SU-DHL-6 (cell line): ENCODE measurements at regions not wholly inside any gene's neighbourhood (a gene's known extent, or its start where the extent isn't known, plus 50 kb on each side); places are given as distances from the start of the nearest gene placed in this dataset.

ENCODE experiments used
- H2AFZ ChIP-seq: fragments of 200-600 bp; sonication (generic); 2 replicates; pipeline ENCODE4 v1.6.1; 2014; ENCODE audit warnings: low read depth, mild to moderate bottlenecking, moderate library complexity, mixed read lengths, antibody characterized with exemption, low read length; ENCODE audit not compliant: severe bottlenecking
- H3F3A ChIP-seq: fragments of 200-600 bp; shearing (Covaris generic); 2 replicates; pipeline ENCODE4 v1.6.0; 2016; ENCODE audit warnings: antibody characterized with exemption, mild to moderate bottlenecking; ENCODE audit not compliant: insufficient read depth
- H3K27ac ChIP-seq: fragments of 200-600 bp; sonication (generic); 2 replicates; pipeline ENCODE4 v1.5.1; 2016; ENCODE audit warnings: low read depth, mild to moderate bottlenecking, low read length, moderate library complexity, mixed read lengths
- H3K27me3 ChIP-seq: fragments of 200-600 bp; sonication (generic), shearing (Covaris generic); 2 replicates; pipeline ENCODE4 v1.6.0; 2014; ENCODE audit warnings: mild to moderate bottlenecking, low read length
- H3K36me3 ChIP-seq: fragments of 200-600 bp; sonication (generic); 2 replicates; pipeline ENCODE4 v1.6.1; 2014; ENCODE audit warnings: mild to moderate bottlenecking, low read length, mixed read lengths
- H3K4me2 ChIP-seq: fragments of 300-600, 200-600 bp; shearing (Covaris generic), sonication (generic); 2 replicates; pipeline ENCODE4 v1.6.0; 2014; ENCODE audit warnings: low read length, low read depth, mild to moderate bottlenecking; ENCODE audit not compliant: poor library complexity, severe bottlenecking
- H3K4me3 ChIP-seq: fragments of 200-600 bp; sonication (generic); 2 replicates; pipeline ENCODE4 v1.5.1; 2014; ENCODE audit warnings: antibody characterized with exemption, low read length, mild to moderate bottlenecking, mixed read lengths; ENCODE audit not compliant: insufficient read depth, poor library complexity, severe bottlenecking
- H3K79me2 ChIP-seq: fragments of 200-600 bp; sonication (generic); 2 replicates; pipeline ENCODE4 v1.6.1; 2014; ENCODE audit warnings: mild to moderate bottlenecking, low read length, moderate library complexity; ENCODE audit not compliant: insufficient read depth
- H3K9ac ChIP-seq: fragments of 200-600 bp; sonication (generic); 2 replicates; pipeline ENCODE4 v1.7.0; 2014; ENCODE audit warnings: mild to moderate bottlenecking, low read length
- H3K9me2 ChIP-seq: fragments of 200-600 bp; sonication (generic); replicated peaks from 2 replicates; pipeline ENCODE4 v1.6.1; 2014; ENCODE audit warnings: low read length; ENCODE audit not compliant: insufficient read depth
- H3K9me3 ChIP-seq: fragments of 200-600 bp; sonication (generic); 2 replicates; pipeline ENCODE4 v1.6.1; 2014; ENCODE audit warnings: low read length, mixed read lengths; ENCODE audit not compliant: insufficient read depth
- H4K20me1 ChIP-seq: fragments of 200-600 bp; sonication (generic); 2 replicates; pipeline ENCODE4 v1.6.1; 2014; ENCODE audit warnings: low read depth, mild to moderate bottlenecking, antibody characterized with exemption, low read length, moderate library complexity, mixed read lengths
- CTCF ChIP-seq: fragments of 200-600 bp; sonication (generic); IDR thresholded peaks from one replicate; pipeline ENCODE4 v1.5.1; 2017; ENCODE audit warnings: antibody characterized with exemption, mild to moderate bottlenecking, low read length, moderate library complexity; ENCODE audit not compliant: insufficient read depth, poor library complexity, severe bottlenecking
- EZH2phosphoT487 ChIP-seq: fragments of 200-600 bp; sonication (generic), shearing (Covaris generic); conservative IDR thresholded peaks from 2 replicates; pipeline ENCODE4 v1.6.1; 2018; ENCODE audit warnings: mild to moderate bottlenecking, antibody characterized with exemption, low read length, moderate library complexity, mixed read lengths

- H4K20me1 ChIP-seq, result no peaks in the 10 kb centered on the region
- TF ChIP-seq EZH2phosphoT487 (no peak), CTCF (no peak)
- H3K27ac ChIP-seq, result no peak overlapping the region
- H3K36me3 ChIP-seq, result no peaks in the 10 kb centered on the region
- H2AFZ ChIP-seq, result no peak overlapping the region
- H3K9me2 ChIP-seq, result no peaks in the 10 kb centered on the region
- H3K9ac ChIP-seq, result no peak overlapping the region
- H3K4me3 ChIP-seq, result no peak overlapping the region
- H3F3A ChIP-seq, result no peaks in the 10 kb centered on the region
- no peaks in the 10 kb centered on the region for H3K9me3 ChIP-seq
- H3K79me2 ChIP-seq, result no peaks in the 10 kb centered on the region
- H3K27me3 ChIP-seq, result no peaks in the 10 kb centered on the region
- H3K4me2 ChIP-seq, result no peak overlapping the region
These were observed 338.6 kb upstream of the SNX7 start for GRCh38 chr1:98322966-98323365.

GRCh38 chr1:98322086-98322485 lies 339.4 kb upstream of the SNX7 start:
- H3K9me3 ChIP-seq, result no peaks in the 10 kb centered on the region
- no peaks in the 10 kb centered on the region for H3F3A ChIP-seq
- no peaks in the 10 kb centered on the region for H4K20me1 ChIP-seq
- no peak overlapping the region for H2AFZ ChIP-seq
- TF ChIP-seq EZH2phosphoT487 (no peak), CTCF (no peak)
- H3K79me2 ChIP-seq, result no peaks in the 10 kb centered on the region
- H3K27me3 ChIP-seq, result no peaks in the 10 kb centered on the region
- no peak overlapping the region for H3K9ac ChIP-seq
- H3K36me3 ChIP-seq, result no peaks in the 10 kb centered on the region
- H3K4me3 ChIP-seq, result no peak overlapping the region
- no peaks in the 10 kb centered on the region for H3K9me2 ChIP-seq
- no peak overlapping the region for H3K27ac ChIP-seq
- no peak overlapping the region for H3K4me2 ChIP-seq

- Histone ChIP-seq H3K9me2 (no peaks in the 10 kb centered on the region), H3K4me2 (no peak overlapping the region), H3K79me2 (no peaks in the 10 kb centered on the region), H3K9ac (no peak overlapping the region), H3K36me3 (no peaks in the 10 kb centered on the region), H4K20me1 (no peaks in the 10 kb centered on the region), H3K4me3 (no peak overlapping the region), H3K27me3 (no peaks in the 10 kb centered on the region), H3F3A (no peaks in the 10 kb centered on the region), H3K27ac (no peak overlapping the region), H3K9me3 (no peaks in the 10 kb centered on the region), H2AFZ (no peak overlapping the region)
- no peak for TF ChIP-seq EZH2phosphoT487
- no peak for TF ChIP-seq CTCF
These were observed 340.3 kb upstream of the SNX7 start for GRCh38 chr1:98321191-98321590.
